ENCODE measurements at regions not wholly inside any gene's neighbourhood (a gene's known extent, or its start where the extent isn't known, plus 50 kb on each side); places are given as distances from the start of the nearest gene placed in this dataset.
A peak's percentile ranks its signal among the peaks of the same experiment; 100 is the strongest.
"Not testable (repeated sequence)": the region's sequence is repeated elsewhere in the genome, so short reads cannot be mapped to it uniquely, and the experiment has no call there.

DNA sequence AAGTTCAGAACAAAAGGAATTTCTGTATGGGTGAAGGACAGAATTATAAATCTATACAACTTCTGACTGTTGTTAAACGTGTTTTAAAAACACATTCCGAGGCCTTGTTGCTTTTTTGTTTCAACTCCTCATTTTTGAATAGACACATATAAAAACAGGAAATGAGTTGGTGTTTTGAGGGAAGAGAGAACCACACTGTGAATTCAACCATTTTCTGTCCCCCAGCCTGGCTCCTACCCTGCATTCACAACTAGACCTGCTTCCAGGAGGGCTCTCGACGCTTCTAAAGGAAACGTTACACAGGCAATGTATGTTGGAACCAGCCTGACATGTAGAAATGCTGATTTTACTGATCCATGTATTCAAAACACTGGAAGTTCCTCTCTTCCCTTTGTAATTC, 76.5 kb downstream of the OR13A1 start:
- TF ChIP-seq, protein P1, sequence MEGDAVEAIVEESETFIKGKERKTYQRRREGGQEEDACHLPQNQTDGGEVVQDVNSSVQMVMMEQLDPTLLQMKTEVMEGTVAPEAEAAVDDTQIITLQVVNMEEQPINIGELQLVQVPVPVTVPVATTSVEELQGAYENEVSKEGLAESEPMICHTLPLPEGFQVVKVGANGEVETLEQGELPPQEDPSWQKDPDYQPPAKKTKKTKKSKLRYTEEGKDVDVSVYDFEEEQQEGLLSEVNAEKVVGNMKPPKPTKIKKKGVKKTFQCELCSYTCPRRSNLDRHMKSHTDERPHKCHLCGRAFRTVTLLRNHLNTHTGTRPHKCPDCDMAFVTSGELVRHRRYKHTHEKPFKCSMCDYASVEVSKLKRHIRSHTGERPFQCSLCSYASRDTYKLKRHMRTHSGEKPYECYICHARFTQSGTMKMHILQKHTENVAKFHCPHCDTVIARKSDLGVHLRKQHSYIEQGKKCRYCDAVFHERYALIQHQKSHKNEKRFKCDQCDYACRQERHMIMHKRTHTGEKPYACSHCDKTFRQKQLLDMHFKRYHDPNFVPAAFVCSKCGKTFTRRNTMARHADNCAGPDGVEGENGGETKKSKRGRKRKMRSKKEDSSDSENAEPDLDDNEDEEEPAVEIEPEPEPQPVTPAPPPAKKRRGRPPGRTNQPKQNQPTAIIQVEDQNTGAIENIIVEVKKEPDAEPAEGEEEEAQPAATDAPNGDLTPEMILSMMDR (IDR thresholded peaks at IDR 0.05; ENCODE audit: borderline replicate concordance, control extremely low read depth, extremely low read depth, insufficient read depth, missing control alignments): no peak
- in situ Hi-C loops (cut with MboI; ENCODE audit: low sequenced_read_pairs, unreplicated experiment): loop anchor here (25.0 kb wide), 1 partner anchor 998 kb away; no protein-coding TSS in a partner anchor
- DNase-seq (ENCODE audit: low spot score): no peak

DNA sequence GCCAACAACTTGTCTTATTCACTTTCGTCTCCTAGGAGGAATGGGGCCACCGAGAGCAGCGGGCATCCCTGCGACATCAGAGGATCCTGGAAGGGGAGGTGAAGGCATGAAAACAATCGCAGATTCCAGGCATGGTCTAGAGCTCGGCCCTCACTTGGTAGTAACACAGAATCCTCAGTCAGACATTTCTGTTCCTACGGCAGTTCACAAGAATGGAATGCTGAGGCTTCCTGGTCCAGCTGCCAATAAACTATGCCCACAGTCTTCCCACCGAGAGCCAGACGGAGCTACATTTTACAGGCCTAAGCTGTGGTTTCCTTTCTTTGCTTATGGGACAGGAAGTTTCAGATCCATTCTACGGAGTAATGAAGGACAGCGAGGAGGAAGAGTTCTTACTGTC, 75.8 kb downstream of the OR13A1 start:
- in situ Hi-C loops (cut with MboI; ENCODE audit: low sequenced_read_pairs, unreplicated experiment): loop anchor here (25.0 kb wide), 1 partner anchor 998 kb away; no protein-coding TSS in a partner anchor
- TF ChIP-seq, protein P1 (IDR thresholded peaks at IDR 0.05; ENCODE audit: borderline replicate concordance, control extremely low read depth, extremely low read depth, insufficient read depth, missing control alignments): no peak
- DNase-seq (ENCODE audit: low spot score): no peak

DNA sequence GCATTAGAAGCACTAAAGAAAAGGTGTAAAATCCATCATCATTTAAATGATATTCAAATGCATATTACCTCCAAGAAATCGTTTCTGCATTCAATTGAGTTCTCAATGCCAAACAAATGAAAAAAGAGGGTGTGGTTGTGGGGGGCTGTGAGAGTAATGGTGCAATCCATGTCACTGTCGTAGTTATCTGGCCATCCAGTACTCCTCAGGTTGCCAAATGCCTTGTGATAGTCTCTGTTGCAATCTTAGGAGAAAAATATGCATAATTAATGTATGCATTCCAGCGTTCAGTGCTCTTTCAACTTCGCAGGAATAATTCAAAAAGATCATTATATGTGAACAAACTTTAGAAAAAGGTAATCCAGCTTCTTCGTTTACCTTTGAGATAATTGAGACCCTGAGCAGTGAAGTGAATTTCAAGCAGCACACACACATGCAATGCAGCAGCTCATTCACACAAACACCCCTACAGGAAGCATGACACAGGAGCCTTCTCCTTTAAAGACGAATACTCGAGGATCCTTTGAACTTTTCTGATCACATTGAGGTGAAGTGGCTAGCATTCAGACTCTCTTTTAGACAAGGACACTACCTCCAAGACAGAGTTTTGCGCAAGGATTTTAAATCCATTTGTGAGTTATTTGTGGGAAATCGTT, 73.4 kb downstream of the OR13A1 start:
- no peak for DNase-seq (ENCODE audit: low spot score)
- TF ChIP-seq, protein P1 (IDR thresholded peaks at IDR 0.05; ENCODE audit: borderline replicate concordance, control extremely low read depth, extremely low read depth, insufficient read depth, missing control alignments): no peak
- in situ Hi-C loops (cut with MboI; ENCODE audit: low sequenced_read_pairs, unreplicated experiment): loop anchor here (25.0 kb wide), 1 partner anchor 995 kb away; no protein-coding TSS in a partner anchor

DNA sequence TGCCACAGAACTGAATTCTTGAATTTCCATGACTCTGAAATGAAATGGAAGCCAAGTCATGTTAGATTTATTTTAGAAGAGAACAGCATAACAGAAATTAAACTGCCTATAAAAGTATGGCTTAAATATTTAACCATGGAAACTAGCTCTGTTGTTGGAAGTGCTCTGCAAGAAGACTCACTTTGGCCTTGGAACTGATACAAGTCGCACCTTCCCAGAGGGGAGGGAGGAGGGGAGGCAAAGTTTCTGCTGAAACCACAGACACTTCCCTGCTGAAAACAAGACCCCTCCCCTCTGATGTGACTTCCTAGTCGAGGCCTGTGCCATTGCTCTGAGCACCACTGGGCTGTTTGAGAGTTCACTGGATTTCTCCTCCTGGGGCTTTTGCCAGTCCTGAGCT, 72.1 kb downstream of the OR13A1 start:
- in situ Hi-C loops (cut with MboI; ENCODE audit: low sequenced_read_pairs, unreplicated experiment): loop anchor here (25.0 kb wide), 1 partner anchor 994 kb away; no protein-coding TSS in a partner anchor
- TF ChIP-seq, protein P1 (IDR thresholded peaks at IDR 0.05; ENCODE audit: borderline replicate concordance, control extremely low read depth, extremely low read depth, insufficient read depth, missing control alignments): no peak
- no peak for DNase-seq (ENCODE audit: low spot score)

DNA sequence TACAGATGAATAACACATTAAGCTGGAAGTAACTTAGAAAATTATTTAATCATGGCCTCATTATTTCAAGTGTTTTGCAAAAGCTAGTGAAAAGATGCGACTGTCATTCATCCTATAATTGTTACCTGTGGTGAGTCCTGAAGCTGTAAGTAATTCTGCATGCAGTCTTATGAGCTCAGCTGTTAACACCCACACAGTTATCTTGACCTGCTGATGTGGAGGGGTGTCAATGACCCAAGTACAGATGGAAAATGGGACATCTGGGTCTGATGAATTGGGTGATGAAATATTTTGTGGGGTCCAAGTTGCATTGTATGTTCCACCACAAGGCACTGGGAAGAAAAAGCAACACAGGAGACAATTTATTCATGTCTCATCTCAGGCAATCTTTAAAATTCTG, 68.9 kb downstream of the OR13A1 start:
- TF ChIP-seq, protein P1 (IDR thresholded peaks at IDR 0.05; ENCODE audit: borderline replicate concordance, control extremely low read depth, extremely low read depth, insufficient read depth, missing control alignments): no peak
- in situ Hi-C loops (cut with MboI; ENCODE audit: low sequenced_read_pairs, unreplicated experiment): loop anchor here (25.0 kb wide), 1 partner anchor 991 kb away; no protein-coding TSS in a partner anchor
- DNase-seq (ENCODE audit: low spot score): no peak

DNA sequence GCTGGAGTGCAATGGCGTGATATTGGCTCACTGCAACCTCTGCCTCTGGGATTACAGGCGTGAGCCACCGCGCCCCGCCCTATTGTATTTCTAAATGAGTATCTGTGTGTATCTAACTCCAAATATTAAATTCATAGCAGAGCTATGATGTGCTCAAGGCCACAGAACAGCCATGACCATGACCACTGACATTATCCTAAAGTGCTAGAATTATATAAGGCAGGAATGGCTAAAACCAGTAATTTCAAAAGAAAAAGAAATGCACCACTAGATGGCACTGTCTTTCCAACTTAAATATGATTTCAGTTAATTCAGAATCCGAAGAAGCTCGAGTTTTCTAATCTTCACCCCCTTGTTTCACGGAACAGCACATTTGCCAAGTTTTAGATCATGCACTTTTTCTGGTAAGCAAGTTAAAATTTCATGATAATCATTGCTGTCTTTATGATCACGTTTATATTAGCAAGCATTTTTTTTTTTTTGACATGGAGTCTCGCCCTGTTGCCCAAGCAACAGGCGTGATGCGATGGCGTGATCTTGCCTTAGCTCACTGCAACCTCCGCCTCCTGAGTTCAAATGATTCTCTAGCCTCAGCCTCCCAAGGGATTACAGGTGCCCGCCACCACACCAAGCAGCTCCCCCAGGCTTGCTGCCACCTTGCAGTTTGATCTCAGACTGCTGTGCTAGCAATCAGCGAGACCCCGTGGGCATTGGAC, 65.3 kb downstream of the OR13A1 start:
- TF ChIP-seq, protein P1 (IDR thresholded peaks at IDR 0.05; ENCODE audit: borderline replicate concordance, control extremely low read depth, extremely low read depth, insufficient read depth, missing control alignments): peak; percentile 23
- DNase-seq (ENCODE audit: low spot score): peak; percentile 43
- in situ Hi-C loops (cut with MboI; ENCODE audit: low sequenced_read_pairs, unreplicated experiment): loop anchor here (10.0 to 25.0 kb wide), 2 partner anchors 215 to 987 kb away; no protein-coding TSS in a partner anchor

DNA sequence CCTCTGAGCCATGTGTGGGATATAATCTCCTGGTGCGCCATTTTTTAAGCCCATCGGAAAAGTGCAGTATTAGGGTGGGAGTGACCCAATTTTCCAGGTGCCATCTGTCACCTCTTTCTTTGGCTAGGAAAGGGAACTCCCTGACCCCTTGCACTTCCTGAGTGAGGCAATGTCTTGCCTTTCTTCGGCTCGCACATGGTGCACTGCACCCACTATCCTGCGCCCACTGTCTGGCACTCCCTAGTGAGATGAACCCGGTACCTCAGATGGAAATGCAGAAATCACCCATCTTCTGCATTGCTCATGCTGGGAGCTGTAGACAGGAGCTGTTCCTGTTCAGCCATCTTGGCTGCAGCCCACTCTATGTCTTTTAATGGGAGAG, 64.7 kb downstream of the OR13A1 start:
- not testable (repeated sequence) for DNase-seq (ENCODE audit: low spot score)
- in situ Hi-C loops (cut with MboI; ENCODE audit: low sequenced_read_pairs, unreplicated experiment): loop anchor here (10.0 kb wide), 1 partner anchor 214 kb away; no protein-coding TSS in a partner anchor
